Naive thymus-derived CD8-positive, alpha-beta T cell (primary cell): ENCODE measurements at regions not wholly inside any gene's neighbourhood (a gene's known extent, or its start where the extent isn't known, plus 50 kb on each side); places are given as distances from the start of the nearest gene placed in this dataset.

ENCODE experiments used
- ATAC-seq, 2 donors: fragments of 150-1000 bp; cut with Tn5 transposase in 1 of 2; sonication (Bioruptor Pico), chemical (Tn5 transposase) in 1 of 2; 1 replicate in 1 of 2; 2 replicates in 1 of 2; pipeline ENCODE4 v1.10.0; 2021; ENCODE audit warnings: mild to moderate bottlenecking in 2 of 2, moderate library complexity in 2 of 2
- POLR2A ChIA-PET: fragments of 350-600 bp; sonication (Branson Sonifier 250); formaldehyde crosslinking; loops from one replicate; lab custom pipeline; 2021; ENCODE audit warnings: antibody characterized with exemption; lab: Charles Lee
- DNase-seq, 10 donors: peaks; one replicate each; pipeline versions ENCODE4 v3.0.0 to v3.0.0-alpha.2; 2020 to 2022
- H3K27ac Mint-ChIP-seq, 10 donors: one replicate each; pipeline ENCODE4 v1.8.0; 2020 to 2022; ENCODE audit warnings: mild to moderate bottlenecking in 10 of 10, mixed read lengths in 10 of 10, moderate library complexity in 4 of 10, inconsistent platforms in 1 of 10
- H3K27me3 Mint-ChIP-seq, 5 donors: one replicate each; pipeline ENCODE4 v1.8.0; 2021 to 2022; ENCODE audit warnings: mixed read lengths in 5 of 5
- H3K36me3 Mint-ChIP-seq, 3 donors: one replicate each; pipeline ENCODE4 v1.8.0; 2020 to 2022; ENCODE audit warnings: mixed read lengths in 3 of 3, mild to moderate bottlenecking in 2 of 3, inconsistent platforms in 1 of 3
- H3K4me1 Mint-ChIP-seq, 4 donors: one replicate each; pipeline ENCODE4 v1.8.0; 2021 to 2022; ENCODE audit warnings: mixed read lengths in 4 of 4
- H3K4me3 Mint-ChIP-seq, 10 donors: one replicate each; pipeline ENCODE4 v1.8.0; 2020 to 2022; ENCODE audit warnings: mild to moderate bottlenecking in 10 of 10, mixed read lengths in 10 of 10, moderate library complexity in 6 of 10, inconsistent platforms in 1 of 10
- H3K9me3 Mint-ChIP-seq, 9 donors: one replicate each; pipeline ENCODE4 v1.8.0; 2020 to 2022; ENCODE audit warnings: mixed read lengths in 9 of 9, mild to moderate bottlenecking in 3 of 9, inconsistent platforms in 1 of 9, moderate library complexity in 1 of 9

DNA sequence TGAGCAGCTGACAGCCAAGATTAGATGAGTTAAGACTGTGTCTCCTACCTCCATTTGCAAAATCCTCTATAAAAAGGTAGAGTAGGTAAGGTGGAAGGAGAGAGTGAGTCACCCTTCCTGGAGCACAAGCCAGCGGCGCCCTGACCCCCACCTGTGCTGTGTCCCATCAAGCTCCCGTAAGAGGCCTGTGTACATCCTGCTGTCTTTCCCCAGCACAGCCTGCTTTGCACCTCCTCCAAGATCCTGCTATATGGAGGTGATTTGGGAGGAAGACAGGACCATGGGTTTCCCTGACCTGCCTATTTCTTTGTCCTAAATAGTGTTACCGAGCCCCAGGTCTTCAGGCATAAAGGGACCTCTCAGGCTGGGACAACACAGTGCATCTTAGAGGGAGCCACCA is 62.3 kb upstream of the UQCRFS1 start:
- Mint-ChIP-seq H3K27ac (no peak overlapping the region), H3K4me1 (peaks cover 6 to 15% (median 11%) of the 10 kb centered on the region in 4 donors), H3K27me3 (peaks cover 0 to 14% (median 3%) of the 10 kb centered on the region in 5 donors), H3K4me3 (no peak overlapping the region), H3K9me3 (peaks cover 0 to 8% (median 0%) of the 10 kb centered on the region in 9 donors), H3K36me3 (peaks cover 0 to 6% (median 3%) of the 10 kb centered on the region in 3 donors)
- DNase-seq, result no peak
- POLR2A ChIA-PET, result no interaction called here
- ATAC-seq, result no peak

DNA sequence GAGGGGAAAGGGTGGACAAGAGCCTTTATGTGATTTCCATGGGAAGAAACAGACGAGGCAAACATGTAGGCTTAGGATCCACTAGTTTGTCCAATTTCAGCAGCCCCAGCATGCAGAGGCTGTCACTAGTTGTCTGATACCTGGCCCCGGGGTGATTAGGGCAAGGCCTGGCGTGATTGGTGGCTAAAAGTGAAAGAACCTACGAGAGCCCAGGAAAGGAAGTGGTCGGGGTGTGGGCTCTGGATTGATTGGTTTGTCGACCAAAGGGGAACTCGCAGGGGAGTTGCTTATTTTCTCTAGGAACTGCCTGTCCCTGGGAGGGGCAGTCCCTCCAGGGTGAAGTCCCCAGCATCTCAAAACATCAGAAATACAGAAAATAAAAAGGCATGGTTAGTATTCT is 64.2 kb upstream of the UQCRFS1 start:
- POLR2A ChIA-PET, result no interaction called here
- Mint-ChIP-seq H3K27me3 (peaks cover 6 to 18% (median 10%) of the 10 kb centered on the region in 5 donors), H3K27ac (peak overlapping the region in 9 of 10 donors; percentile 52 to 90 (median 74)), H3K9me3 (no peaks in the 10 kb centered on the region), H3K4me1 (peaks cover 6 to 15% (median 11%) of the 10 kb centered on the region in 4 donors), H3K4me3 (peak overlapping the region; percentile 33 to 73 (median 58)), H3K36me3 (peaks cover 0 to 3% (median 0%) of the 10 kb centered on the region in 3 donors)
- DNase-seq, result peak; percentile 22 to 80 (median 58)
- ATAC-seq, result peak; percentile 99 to 100

DNA sequence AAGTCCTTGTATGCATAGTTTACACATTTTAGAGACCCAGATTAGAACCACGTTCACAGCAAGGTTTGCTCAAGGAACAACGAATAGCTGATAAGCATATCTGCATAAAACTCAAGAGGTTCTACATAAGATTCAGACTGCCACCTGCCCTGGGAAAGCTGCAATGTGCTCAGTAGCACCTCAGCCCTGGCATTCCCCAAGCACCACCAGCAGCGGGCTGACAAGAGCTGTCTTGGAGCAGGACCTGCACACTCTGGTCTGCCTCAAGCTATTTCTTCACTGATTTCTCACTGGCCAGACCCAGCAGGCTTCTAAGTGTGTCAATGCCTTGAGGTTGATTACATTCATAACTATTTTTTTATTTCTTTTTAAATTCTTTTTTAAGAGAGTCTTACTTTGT is 65.8 kb upstream of the UQCRFS1 start:
- peaks cover 6 to 32% (median 24%) of the 10 kb centered on the region in 5 donors for H3K27me3 Mint-ChIP-seq

DNA sequence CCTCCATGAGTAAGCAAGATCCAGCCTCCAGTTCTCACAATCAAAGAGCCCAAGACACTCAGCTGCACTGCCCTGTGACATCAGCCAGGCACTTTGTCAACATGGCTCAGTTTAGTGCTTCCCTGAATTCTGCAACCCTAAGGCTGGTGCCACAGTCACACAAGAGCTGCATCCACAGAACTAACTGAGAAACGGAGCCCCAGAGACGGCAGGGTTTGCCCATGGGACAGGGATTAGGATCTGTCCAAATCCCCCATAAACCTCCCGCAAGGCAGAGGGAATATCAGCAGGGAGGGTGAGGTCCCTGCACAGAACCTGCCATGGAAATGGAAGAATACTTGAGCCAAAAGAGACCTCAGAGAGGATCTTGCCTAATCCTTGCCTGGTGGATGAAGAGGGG is 70.4 kb upstream of the UQCRFS1 start:
- H3K27me3 Mint-ChIP-seq, result peaks cover 13 to 59% (median 33%) of the 10 kb centered on the region in 5 donors
- peaks cover 0 to 2% (median 0%) of the 10 kb centered on the region in 4 donors for H3K4me1 Mint-ChIP-seq
- no peak overlapping the region for H3K4me3 Mint-ChIP-seq

More for the DNA sequence above, 65.8 kb upstream of the UQCRFS1 start:
- peaks cover 0 to 3% (median 0%) of the 10 kb centered on the region in 3 donors for H3K36me3 Mint-ChIP-seq
- H3K4me3 Mint-ChIP-seq, result no peak overlapping the region
- DNase-seq (no peak), ATAC-seq (no peak)
- H3K27ac Mint-ChIP-seq, result no peak overlapping the region
- POLR2A ChIA-PET, result no interaction called here
- H3K9me3 Mint-ChIP-seq, result no peaks in the 10 kb centered on the region
- H3K4me1 Mint-ChIP-seq, result peaks cover 6 to 15% (median 11%) of the 10 kb centered on the region in 4 donors

DNA sequence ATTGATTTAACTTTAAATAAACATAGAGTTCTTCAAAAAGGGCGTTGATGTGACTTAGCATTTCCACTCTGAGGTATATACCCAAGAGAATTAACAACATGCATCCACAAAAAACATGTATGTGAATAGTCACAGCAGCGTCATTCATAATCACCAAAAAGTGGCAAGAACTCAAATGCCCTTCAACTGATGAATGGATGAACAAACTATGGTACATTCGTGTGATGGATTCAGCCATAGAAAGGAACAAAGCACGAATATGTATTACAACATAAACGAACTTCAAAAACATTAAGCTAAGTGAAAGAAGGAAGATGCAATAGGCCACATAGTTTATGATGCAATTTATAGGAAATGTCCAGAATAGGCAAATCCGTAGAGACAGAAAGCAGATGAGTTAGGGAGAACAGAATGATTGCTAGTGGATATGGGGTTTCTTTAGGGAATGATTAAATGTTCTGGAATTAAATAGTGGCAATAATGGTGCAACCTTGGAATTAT is 72.3 kb upstream of the UQCRFS1 start:
- Mint-ChIP-seq H3K27ac (no peak overlapping the region), H3K4me1 (peaks cover 0 to 2% (median 0%) of the 10 kb centered on the region in 4 donors), H3K4me3 (no peak overlapping the region), H3K9me3 (peaks cover 0 to 2% (median 0%) of the 10 kb centered on the region in 9 donors), H3K27me3 (peaks cover 16 to 70% (median 37%) of the 10 kb centered on the region in 5 donors), H3K36me3 (peaks cover 0 to 3% (median 0%) of the 10 kb centered on the region in 3 donors)
- POLR2A ChIA-PET, result no interaction called here
- no peak for ATAC-seq
- DNase-seq, result no peak

More for the DNA sequence above, 70.4 kb upstream of the UQCRFS1 start:
- H3K36me3 Mint-ChIP-seq, result peaks cover 0 to 3% (median 0%) of the 10 kb centered on the region in 3 donors
- H3K9me3 Mint-ChIP-seq, result peaks cover 0 to 2% (median 0%) of the 10 kb centered on the region in 9 donors
- DNase-seq (no peak), ATAC-seq (no peak)
- peak overlapping the region in 1 of 10 donors; percentile 60 for H3K27ac Mint-ChIP-seq
- POLR2A ChIA-PET, result no interaction called here

DNA sequence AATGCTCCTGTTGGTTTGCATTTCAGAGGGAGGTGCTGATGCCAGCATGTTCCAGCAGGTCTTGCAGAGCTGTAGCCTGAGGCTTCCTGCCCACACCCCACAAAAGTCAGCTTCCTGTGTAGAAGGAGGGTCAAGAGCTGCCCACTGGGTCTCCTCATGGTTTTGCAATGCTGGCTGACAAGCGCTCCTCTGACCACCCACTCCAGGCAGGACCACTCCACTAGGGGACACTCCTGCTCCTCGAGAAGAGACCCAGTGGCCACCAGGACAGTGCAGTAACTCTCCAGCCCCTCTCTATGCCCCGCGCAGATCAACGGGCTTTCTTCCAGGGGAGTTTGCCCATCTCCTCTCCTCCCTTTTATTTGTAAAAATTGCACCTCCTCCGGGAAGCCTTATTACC is 72.9 kb upstream of the UQCRFS1 start:
- ATAC-seq (no peak), DNase-seq (no peak)
- Mint-ChIP-seq H3K36me3 (no peaks in the 10 kb centered on the region), H3K4me3 (no peak overlapping the region), H3K4me1 (peaks cover 0 to 2% (median 0%) of the 10 kb centered on the region in 4 donors), H3K27me3 (peaks cover 12 to 66% (median 31%) of the 10 kb centered on the region in 5 donors), H3K9me3 (peaks cover 0 to 2% (median 0%) of the 10 kb centered on the region in 9 donors), H3K27ac (no peak overlapping the region)
- POLR2A ChIA-PET, result no interaction called here

DNA sequence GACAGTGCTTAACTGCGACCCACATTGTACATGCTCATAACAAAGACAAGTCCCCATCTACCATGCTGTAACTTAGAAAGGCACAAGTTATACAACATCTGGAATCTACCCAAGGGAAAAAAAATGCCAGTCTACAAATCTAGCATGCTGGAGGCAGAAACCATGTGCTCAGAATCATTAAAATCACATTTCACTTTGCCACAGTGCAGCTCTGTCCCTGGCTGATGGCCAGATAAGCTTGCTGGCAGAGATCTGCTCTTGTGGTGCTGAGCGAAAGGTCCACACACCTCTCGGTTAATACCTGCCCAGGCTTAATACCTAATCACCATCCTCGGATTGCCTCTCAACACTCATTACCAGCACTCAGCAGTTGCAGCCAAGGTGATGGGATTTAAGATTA is 74.1 kb upstream of the UQCRFS1 start:
- Mint-ChIP-seq H3K4me3 (no peak overlapping the region), H3K27me3 (peaks cover 12 to 66% (median 35%) of the 10 kb centered on the region in 5 donors), H3K36me3 (no peaks in the 10 kb centered on the region), H3K4me1 (peaks cover 0 to 2% (median 0%) of the 10 kb centered on the region in 4 donors), H3K9me3 (peaks cover 0 to 2% (median 0%) of the 10 kb centered on the region in 9 donors), H3K27ac (no peak overlapping the region)
- POLR2A ChIA-PET, result no interaction called here
- ATAC-seq, result no peak
- DNase-seq, result no peak

DNA sequence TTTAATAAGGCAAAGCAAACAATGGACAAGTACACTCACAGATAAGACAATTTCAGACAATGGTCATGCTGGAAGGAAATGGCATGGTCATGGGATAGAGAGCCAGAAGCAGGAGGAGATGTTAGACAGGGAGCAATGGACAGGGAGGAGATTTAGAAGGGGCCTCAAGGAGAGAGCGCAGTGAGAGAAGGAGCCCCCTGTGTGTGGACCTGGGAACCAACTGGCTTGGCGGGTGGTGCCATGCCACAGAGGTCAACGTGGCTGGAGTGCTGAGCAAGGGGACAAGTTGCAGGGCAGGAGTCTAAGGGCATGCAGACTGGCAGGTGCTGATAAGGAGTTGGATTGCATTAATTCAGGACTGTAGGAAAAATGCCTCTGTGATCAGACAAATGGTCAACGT is 75.3 kb upstream of the UQCRFS1 start:
- H3K27ac Mint-ChIP-seq, result no peak overlapping the region
- H3K4me1 Mint-ChIP-seq, result peaks cover 0 to 2% (median 0%) of the 10 kb centered on the region in 4 donors
- no peaks in the 10 kb centered on the region for H3K36me3 Mint-ChIP-seq
- H3K4me3 Mint-ChIP-seq, result no peak overlapping the region
- ATAC-seq (no peak), DNase-seq (no peak)
- H3K9me3 Mint-ChIP-seq, result peaks cover 0 to 2% (median 0%) of the 10 kb centered on the region in 9 donors
- peaks cover 12 to 66% (median 29%) of the 10 kb centered on the region in 5 donors for H3K27me3 Mint-ChIP-seq
- POLR2A ChIA-PET, result no interaction called here

DNA sequence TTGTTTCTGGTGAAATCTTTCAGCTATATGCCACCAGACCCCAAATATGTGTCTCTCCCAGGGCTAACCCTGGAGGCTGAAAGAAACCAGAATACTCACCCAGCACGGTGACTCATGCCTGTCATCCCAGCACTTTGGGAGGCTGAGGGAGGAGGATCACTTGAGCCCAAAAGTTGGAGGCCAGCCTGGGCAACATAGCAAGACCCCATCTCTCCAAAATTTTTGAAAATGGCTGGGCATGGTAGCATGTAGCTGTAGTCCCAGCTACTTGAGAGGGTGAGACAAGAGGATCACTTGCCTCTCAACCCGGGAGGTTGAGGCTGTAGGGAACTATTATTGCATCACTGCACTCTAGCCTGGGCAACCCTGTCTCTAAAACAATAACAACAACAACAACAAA is 76.1 kb upstream of the UQCRFS1 start:
- H3K4me1 Mint-ChIP-seq, result peaks cover 0 to 2% (median 0%) of the 10 kb centered on the region in 4 donors
- H3K36me3 Mint-ChIP-seq, result no peaks in the 10 kb centered on the region
- H3K27me3 Mint-ChIP-seq, result peaks cover 12 to 68% (median 22%) of the 10 kb centered on the region in 5 donors
- no peak overlapping the region for H3K4me3 Mint-ChIP-seq
- DNase-seq (no peak), ATAC-seq (no peak)
- H3K27ac Mint-ChIP-seq, result no peak overlapping the region
- peaks cover 0 to 2% (median 0%) of the 10 kb centered on the region in 9 donors for H3K9me3 Mint-ChIP-seq
- POLR2A ChIA-PET, result no interaction called here

DNA sequence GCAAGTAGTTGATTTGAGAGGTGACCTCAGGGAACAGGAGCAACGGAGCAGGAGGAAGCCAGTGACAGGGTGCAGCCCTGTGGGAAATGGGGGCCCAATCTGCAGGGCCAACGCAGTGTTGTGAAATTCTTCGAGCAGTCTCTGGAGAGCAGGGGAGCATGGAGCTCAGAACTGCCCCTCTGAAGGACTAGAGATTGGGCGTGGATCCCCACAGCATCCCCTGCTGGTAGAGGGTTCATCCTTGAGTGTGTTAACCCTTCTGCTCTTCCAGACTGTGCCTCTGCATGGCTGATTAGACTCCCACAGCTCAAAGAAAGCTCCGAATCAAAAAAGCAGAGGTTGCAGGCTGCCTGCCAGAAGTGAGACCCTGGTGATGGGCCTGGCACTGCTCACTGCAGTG is 77.9 kb upstream of the UQCRFS1 start:
- Mint-ChIP-seq H3K4me3 (no peak overlapping the region), H3K27ac (no peak overlapping the region), H3K36me3 (no peaks in the 10 kb centered on the region), H3K4me1 (peaks cover 0 to 2% (median 0%) of the 10 kb centered on the region in 4 donors), H3K9me3 (no peaks in the 10 kb centered on the region), H3K27me3 (peaks cover 9 to 57% (median 20%) of the 10 kb centered on the region in 5 donors)
- ATAC-seq, result no peak
- POLR2A ChIA-PET, result no interaction called here
- DNase-seq, result no peak

DNA sequence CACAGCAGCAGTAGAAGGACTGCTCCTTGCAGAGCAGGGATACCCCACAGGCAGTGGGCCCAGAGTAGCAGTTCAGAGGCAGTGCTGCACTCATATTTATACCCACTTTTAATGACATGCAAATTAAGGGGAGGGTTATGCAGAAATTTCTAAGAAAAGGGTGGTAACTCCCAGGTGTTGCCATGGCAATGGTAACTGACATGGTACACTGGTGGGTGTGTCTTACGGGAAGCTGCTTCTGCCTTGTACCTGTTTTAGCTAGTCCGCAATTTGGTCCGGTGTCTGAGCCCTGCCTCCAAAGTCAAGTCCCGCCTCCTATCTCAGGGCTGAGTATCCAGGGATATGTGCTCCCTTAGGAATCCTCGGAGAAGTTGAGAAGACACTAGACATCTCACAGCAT is 79.2 kb upstream of the UQCRFS1 start:
- Mint-ChIP-seq H3K27ac (no peak overlapping the region), H3K36me3 (no peaks in the 10 kb centered on the region), H3K4me3 (no peak overlapping the region), H3K4me1 (peaks cover 0 to 2% (median 0%) of the 10 kb centered on the region in 4 donors), H3K9me3 (no peaks in the 10 kb centered on the region), H3K27me3 (peaks cover 9 to 58% (median 20%) of the 10 kb centered on the region in 5 donors)
- POLR2A ChIA-PET, result no interaction called here
- DNase-seq (no peak), ATAC-seq (no peak)

DNA sequence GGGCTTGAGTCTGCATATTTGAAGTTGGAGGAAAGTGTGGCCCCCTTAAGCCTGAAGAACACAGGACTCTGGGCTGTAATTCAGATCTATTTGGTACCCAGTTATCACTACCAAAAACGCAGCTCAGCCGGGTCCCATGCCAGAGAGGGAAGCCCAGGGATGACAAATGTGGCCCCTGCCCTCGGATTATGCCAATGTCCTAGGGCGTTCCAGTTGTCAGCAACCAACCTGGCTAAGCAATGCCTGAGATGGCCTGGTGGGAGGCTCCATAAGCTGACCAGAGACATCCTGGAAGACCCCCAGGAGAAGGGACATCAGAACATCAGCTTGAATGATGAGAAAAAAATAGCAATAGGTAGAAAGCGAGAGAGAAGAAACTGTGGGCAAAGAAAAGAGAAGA is 79.6 kb upstream of the UQCRFS1 start:
- Mint-ChIP-seq H3K27me3 (peaks cover 9 to 62% (median 20%) of the 10 kb centered on the region in 5 donors), H3K9me3 (no peaks in the 10 kb centered on the region), H3K4me1 (peaks cover 0 to 2% (median 0%) of the 10 kb centered on the region in 4 donors), H3K36me3 (no peaks in the 10 kb centered on the region), H3K27ac (peak overlapping the region in 2 of 10 donors; percentile 46 to 48), H3K4me3 (no peak overlapping the region)
- DNase-seq (no peak), ATAC-seq (no peak)
- POLR2A ChIA-PET, result no interaction called here

DNA sequence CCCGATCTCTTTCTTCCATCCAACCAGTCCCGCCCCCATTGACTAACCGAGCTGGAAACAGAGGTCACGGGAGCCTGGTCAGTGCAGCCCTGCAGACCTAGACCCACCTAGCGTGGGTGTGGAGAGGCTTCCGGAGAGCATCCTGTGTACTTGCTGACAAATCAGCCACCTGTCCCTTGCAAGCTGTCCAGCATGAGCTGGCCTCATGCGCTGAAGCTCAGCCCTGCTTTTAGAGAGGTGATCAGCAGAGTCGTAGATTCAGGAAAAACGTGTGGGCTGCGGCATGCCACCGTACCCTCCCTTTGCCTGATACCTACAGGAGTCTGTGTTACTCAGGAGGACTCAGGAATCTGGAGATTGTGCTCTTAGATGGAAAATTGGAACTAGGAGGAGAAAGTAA is 80.3 kb upstream of the UQCRFS1 start:
- no peaks in the 10 kb centered on the region for H3K4me1 Mint-ChIP-seq
- peak overlapping the region in 1 of 10 donors; percentile 50 for H3K27ac Mint-ChIP-seq
- peaks cover 6 to 63% (median 14%) of the 10 kb centered on the region in 5 donors for H3K27me3 Mint-ChIP-seq
- H3K4me3 Mint-ChIP-seq, result no peak overlapping the region
- no peaks in the 10 kb centered on the region for H3K36me3 Mint-ChIP-seq
- POLR2A ChIA-PET, result no interaction called here
- H3K9me3 Mint-ChIP-seq, result no peaks in the 10 kb centered on the region
- DNase-seq, result no peak
- no peak for ATAC-seq
